Epithelial cell of proximal tubule (primary cell): ENCODE measurements at regions not wholly inside any gene's neighbourhood (a gene's known extent, or its start where the extent isn't known, plus 50 kb on each side); places are given as distances from the start of the nearest gene placed in this dataset.

Experiments used
- DNase-seq: peaks from one replicate; pipeline ENCODE4 v3.0.0-alpha.2; 2011; ENCODE audit warnings: low read depth
- H3K4me3 ChIP-seq: 2 replicates; pipeline ENCODE4 v1.5.1; 2011; ENCODE audit warnings: low read depth, mild to moderate bottlenecking, low read length
- CTCF ChIP-seq: conservative IDR thresholded peaks from 2 replicates; pipeline ENCODE4 v1.5.1; 2012; ENCODE audit warnings: low read depth, mild to moderate bottlenecking, low read length

- TF ChIP-seq CTCF = no peak
- DNase-seq = no peak
- no peak overlapping the region for H3K4me3 ChIP-seq
Measured at GRCh38 chr13:82850644-82851043, 1031.6 kb downstream of the SLITRK1 start.

DNA sequence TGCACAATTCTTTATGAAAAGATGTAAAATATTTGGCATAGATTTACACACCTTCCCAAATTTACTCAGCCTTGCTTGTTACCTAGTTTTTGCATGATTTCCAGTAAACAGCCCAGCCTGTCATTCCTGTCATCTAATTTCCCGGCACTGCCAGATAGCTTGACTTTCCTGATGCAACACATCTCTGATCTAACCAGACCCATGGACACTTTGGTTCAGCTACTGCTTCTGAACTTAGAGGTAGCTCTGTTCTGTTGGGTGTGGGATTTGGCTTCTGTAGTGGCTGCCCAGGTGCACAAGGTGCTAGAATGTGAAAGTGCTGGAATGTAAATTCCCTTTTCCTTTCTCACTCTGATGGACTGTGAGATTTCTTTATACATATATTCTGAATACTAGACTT is 1033.5 kb downstream of the SLITRK1 start:
- TF ChIP-seq CTCF = no peak
- DNase-seq = no peak

GRCh38 chr13:82847595-82847994 is 1034.7 kb downstream of the SLITRK1 start:
- no peak overlapping the region for H3K4me3 ChIP-seq
- no peak for DNase-seq
- TF ChIP-seq CTCF = peak; percentile 42

More for the DNA sequence above, 1033.5 kb downstream of the SLITRK1 start:
- no peak overlapping the region for H3K4me3 ChIP-seq

DNA sequence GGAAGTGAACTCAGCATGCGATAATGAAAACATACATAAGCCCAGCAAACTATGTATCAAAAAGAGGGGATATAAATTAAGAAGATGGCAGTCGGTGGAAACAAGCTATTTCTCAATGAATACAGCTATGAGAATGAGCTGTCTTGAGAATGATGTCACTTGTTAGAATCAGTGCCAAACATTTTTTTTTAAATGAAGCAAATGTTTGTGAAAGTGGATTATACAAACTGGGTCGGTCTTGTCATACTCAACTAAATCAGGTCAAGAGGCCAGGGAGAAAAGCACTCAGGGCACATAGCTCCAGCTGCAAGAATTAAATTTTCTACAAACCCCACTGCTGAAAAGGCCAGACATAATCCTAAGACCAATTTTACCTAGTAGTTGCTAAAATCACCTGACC is 1048.4 kb downstream of the SLITRK1 start:
- DNase-seq = peak; percentile 22
- TF ChIP-seq CTCF = no peak
- no peak overlapping the region for H3K4me3 ChIP-seq

- DNase-seq = no peak
- no peak for TF ChIP-seq CTCF
- no peak overlapping the region for H3K4me3 ChIP-seq
Measured at GRCh38 chr13:82829040-82829439, 1053.2 kb downstream of the SLITRK1 start.

DNA sequence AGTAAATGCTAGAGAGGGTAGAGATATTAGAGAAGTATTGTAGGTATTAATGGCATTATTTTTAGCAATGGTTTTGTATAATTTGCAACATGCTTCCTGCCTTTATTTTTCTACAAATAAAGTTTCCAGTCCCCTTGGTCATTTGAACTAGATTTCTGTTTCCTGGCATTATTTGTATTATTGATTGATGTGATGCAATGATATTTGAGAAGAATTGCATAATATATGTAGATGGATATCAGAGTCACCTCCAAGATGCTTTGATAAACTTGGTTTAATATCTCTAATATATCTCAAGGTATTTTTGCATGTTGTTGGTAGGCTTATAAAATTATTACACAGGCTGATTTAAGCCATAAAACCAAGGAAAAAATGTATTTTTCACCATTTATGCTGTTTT is 1054.5 kb downstream of the SLITRK1 start:
- H3K4me3 ChIP-seq = no peak overlapping the region
- no peak for TF ChIP-seq CTCF
- no peak for DNase-seq

- TF ChIP-seq CTCF = no peak
- no peak for DNase-seq
- no peak overlapping the region for H3K4me3 ChIP-seq
Measured at GRCh38 chr13:82822935-82823334, 1059.3 kb downstream of the SLITRK1 start.
